ENCODE measurements at regions not wholly inside any gene's neighbourhood (a gene's known extent, or its start where the extent isn't known, plus 50 kb on each side); places are given as distances from the start of the nearest gene placed in this dataset.
"Not testable (repeated sequence)": the region's sequence is repeated elsewhere in the genome, so short reads cannot be mapped to it uniquely, and the experiment has no call there.

GRCh38 chrX:124426288-124427169 is 80.2 kb downstream of the SH2D1A start:
- H3K36me3 ChIP-seq (ENCODE audit: control insufficient read depth, insufficient read depth, low read length, severe bottlenecking) = no peaks in the 10 kb centered on the region
- H3K27me3 ChIP-seq (replicated peaks; ENCODE audit: control insufficient read depth, insufficient read depth, low read length) = no peaks in the 10 kb centered on the region
- DNase-seq (ENCODE audit: low read depth) = no peak
- H3K9ac ChIP-seq (ENCODE audit: low read length) = no peak overlapping the region
- no peak overlapping the region for H3K4me3 ChIP-seq (ENCODE audit: low read length)
- H3K4me1 ChIP-seq (ENCODE audit: control insufficient read depth, insufficient read depth, low read length) = no peaks in the 10 kb centered on the region
- peaks cover 6% of the 10 kb centered on the region for H3K9me3 ChIP-seq (ENCODE audit: control insufficient read depth, low read length)

DNA sequence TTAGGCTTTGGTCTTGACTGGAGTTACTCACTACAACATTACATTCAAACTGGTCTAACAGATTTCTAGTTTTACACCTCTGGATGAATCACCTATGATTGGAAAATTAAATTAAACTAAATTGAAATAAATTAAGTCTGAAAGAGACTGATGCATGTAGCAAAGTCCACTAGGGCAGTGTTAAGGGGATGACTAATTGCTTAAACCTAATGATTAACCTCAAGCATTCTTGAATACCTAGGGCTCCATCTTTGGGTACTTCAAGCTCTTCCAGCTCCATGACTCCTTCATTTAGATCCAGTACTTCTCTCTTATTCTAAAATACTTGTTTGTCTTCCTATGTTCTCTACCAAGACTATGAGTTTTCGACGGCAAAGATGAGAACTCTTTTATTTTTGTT is 86.8 kb downstream of the SH2D1A start:
- Histone ChIP-seq H3K27me3 (replicated peaks; ENCODE audit: control insufficient read depth, insufficient read depth, low read length) (no peaks in the 10 kb centered on the region), H3K9ac (ENCODE audit: low read length) (no peak overlapping the region), H3K4me1 (ENCODE audit: control insufficient read depth, insufficient read depth, low read length) (no peaks in the 10 kb centered on the region), H3K9me3 (ENCODE audit: control insufficient read depth, low read length) (no peaks in the 10 kb centered on the region), H3K36me3 (ENCODE audit: control insufficient read depth, insufficient read depth, low read length, severe bottlenecking) (no peaks in the 10 kb centered on the region), H3K4me3 (ENCODE audit: low read length) (no peak overlapping the region)
- DNase-seq (ENCODE audit: low read depth) = no peak

- Histone ChIP-seq H3K4me1 (ENCODE audit: control insufficient read depth, insufficient read depth, low read length) (no peaks in the 10 kb centered on the region), H3K4me3 (ENCODE audit: low read length) (no peak overlapping the region), H3K36me3 (ENCODE audit: control insufficient read depth, insufficient read depth, low read length, severe bottlenecking) (no peaks in the 10 kb centered on the region), H3K9me3 (ENCODE audit: control insufficient read depth, low read length) (no peaks in the 10 kb centered on the region), H3K9ac (ENCODE audit: low read length) (no peak overlapping the region), H3K27me3 (replicated peaks; ENCODE audit: control insufficient read depth, insufficient read depth, low read length) (no peaks in the 10 kb centered on the region)
- DNase-seq (ENCODE audit: low read depth) = no peak
These were observed 89.3 kb downstream of the SH2D1A start for GRCh38 chrX:124435616-124436015.

DNA sequence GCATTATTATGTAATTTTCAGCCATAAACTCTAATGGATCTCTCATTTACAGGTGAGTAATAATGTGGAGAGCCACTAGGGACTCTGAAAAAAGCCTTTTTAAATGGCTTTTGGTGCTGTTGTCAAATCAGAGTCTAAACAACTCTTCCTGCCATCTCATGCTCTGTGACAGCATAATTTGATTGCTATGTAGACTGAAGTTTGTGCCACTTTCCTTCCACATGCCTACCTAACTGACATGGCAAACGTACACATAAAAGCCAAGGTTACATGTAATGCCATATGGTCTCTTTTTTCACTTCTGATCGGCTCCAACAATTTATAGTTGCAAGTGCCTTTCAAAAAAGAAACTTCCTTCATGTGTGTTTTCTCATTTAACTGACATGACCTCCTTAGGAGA is 94.3 kb downstream of the SH2D1A start:
- Histone ChIP-seq H3K9me3 (ENCODE audit: control insufficient read depth, low read length) (no peaks in the 10 kb centered on the region), H3K4me1 (ENCODE audit: control insufficient read depth, insufficient read depth, low read length) (no peaks in the 10 kb centered on the region), H3K36me3 (ENCODE audit: control insufficient read depth, insufficient read depth, low read length, severe bottlenecking) (no peaks in the 10 kb centered on the region), H3K4me3 (ENCODE audit: low read length) (no peak overlapping the region), H3K9ac (ENCODE audit: low read length) (no peak overlapping the region), H3K27me3 (replicated peaks; ENCODE audit: control insufficient read depth, insufficient read depth, low read length) (peaks cover 5% of the 10 kb centered on the region)
- DNase-seq (ENCODE audit: low read depth) = no peak

DNA sequence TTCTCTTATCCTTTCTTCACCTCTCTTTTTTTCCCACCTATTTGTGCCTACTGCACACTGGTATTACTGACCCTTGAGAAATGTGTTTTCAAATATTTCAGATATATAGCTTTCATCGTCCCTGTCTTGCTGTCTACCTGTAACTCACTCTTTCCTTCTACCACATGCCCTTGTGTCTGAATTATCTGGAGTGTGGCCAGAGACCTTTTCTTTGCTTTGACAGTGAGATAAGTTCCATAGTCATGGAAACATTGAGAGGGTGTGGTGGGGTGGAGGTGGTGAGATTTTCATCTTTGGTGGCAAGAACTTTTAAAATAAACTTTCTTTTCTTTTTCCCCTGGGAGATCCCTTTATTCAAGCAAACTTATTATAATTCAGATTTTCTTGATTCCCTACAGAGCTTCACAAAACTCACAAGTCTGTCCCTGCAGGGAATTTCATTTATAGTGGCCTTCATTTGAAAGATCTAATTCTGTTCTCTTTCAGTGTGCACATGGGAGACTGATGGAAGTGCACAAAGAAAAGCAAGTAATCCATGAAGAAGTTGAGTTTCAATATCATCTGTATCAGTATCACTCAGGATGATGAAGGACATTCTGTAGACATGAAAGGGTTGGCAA is 95.7 kb downstream of the SH2D1A start:
- Histone ChIP-seq H3K36me3 (ENCODE audit: control insufficient read depth, insufficient read depth, low read length, severe bottlenecking) (no peaks in the 10 kb centered on the region), H3K27me3 (replicated peaks; ENCODE audit: control insufficient read depth, insufficient read depth, low read length) (peaks cover 5% of the 10 kb centered on the region), H3K4me1 (ENCODE audit: control insufficient read depth, insufficient read depth, low read length) (no peaks in the 10 kb centered on the region), H3K9me3 (ENCODE audit: control insufficient read depth, low read length) (no peaks in the 10 kb centered on the region), H3K4me3 (ENCODE audit: low read length) (no peak overlapping the region), H3K9ac (ENCODE audit: low read length) (no peak overlapping the region)
- no peak for DNase-seq (ENCODE audit: low read depth)

DNA sequence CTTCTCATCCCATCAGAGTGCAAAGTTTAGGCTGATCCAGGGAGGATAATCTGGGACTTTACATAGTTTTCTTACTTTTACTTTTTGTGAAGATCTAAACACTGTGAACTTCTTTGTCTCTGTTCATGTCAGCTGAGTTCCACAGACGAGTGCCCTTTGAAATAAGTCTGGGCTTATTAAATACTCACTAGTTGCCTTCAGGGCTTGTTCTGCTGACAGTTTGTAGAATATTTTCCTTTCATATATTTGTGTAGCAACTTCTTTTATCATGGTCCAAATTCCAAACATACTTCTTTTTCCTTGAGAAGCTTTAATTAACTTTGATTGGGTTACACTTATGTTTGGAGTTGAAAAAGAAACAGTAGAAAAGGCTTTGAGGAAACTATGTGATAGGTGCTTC is 109.6 kb downstream of the SH2D1A start:
- H3K9ac ChIP-seq (ENCODE audit: low read length) = no peak overlapping the region
- H3K4me3 ChIP-seq (ENCODE audit: low read length) = no peak overlapping the region
- no peaks in the 10 kb centered on the region for H3K9me3 ChIP-seq (ENCODE audit: control insufficient read depth, low read length)
- no peaks in the 10 kb centered on the region for H3K36me3 ChIP-seq (ENCODE audit: control insufficient read depth, insufficient read depth, low read length, severe bottlenecking)
- no peaks in the 10 kb centered on the region for H3K4me1 ChIP-seq (ENCODE audit: control insufficient read depth, insufficient read depth, low read length)
- no peak for DNase-seq (ENCODE audit: low read depth)
- peaks cover 3% of the 10 kb centered on the region for H3K27me3 ChIP-seq (replicated peaks; ENCODE audit: control insufficient read depth, insufficient read depth, low read length)

DNA sequence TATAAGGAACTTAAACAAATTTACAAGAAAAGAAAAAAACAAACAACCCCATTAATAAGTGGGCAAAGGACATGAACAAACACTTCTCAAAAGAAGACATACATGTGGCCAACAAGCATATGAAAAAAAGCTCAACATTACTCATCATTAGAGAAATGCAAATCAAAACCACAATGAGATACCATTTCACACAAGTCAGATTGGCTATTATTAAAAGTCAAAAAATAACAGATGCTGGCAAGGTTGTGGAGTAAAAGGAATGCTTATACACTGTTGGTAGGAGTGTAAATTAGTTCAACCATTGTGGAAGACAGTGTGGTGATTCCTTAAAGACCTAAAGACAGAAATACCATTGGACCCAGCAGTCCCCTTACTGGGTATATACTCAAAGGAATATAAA is 113.5 kb downstream of the SH2D1A start:
- not testable (repeated sequence) for H3K4me1 ChIP-seq (ENCODE audit: control insufficient read depth, insufficient read depth, low read length); H3K27me3 ChIP-seq (replicated peaks; ENCODE audit: control insufficient read depth, insufficient read depth, low read length); H3K9ac ChIP-seq (ENCODE audit: low read length)

DNA sequence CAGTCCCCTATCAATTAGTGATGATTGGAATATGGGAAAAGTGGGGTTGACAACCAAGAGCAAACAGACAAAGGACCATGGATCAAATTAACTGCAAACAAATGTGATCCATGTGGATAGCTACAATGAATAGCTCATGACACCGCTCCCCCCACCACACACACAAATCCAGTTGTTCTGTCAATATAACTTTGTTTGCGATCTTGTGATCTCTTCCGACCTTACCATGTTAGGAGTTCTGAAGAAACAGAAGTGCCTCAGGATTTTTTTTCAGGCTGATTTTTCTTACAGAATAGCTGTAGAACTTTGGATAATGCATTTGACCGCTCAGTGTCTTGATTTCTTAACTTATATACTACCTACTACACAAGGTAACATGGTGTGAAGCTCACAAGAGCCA is 116.6 kb downstream of the SH2D1A start:
- H3K9ac ChIP-seq (ENCODE audit: low read length) = no peak overlapping the region
- no peak overlapping the region for H3K4me3 ChIP-seq (ENCODE audit: low read length)
- no peak for DNase-seq (ENCODE audit: low read depth)
- H3K4me1 ChIP-seq (ENCODE audit: control insufficient read depth, insufficient read depth, low read length) = no peaks in the 10 kb centered on the region
- no peaks in the 10 kb centered on the region for H3K27me3 ChIP-seq (replicated peaks; ENCODE audit: control insufficient read depth, insufficient read depth, low read length)
- no peaks in the 10 kb centered on the region for H3K36me3 ChIP-seq (ENCODE audit: control insufficient read depth, insufficient read depth, low read length, severe bottlenecking)
- no peaks in the 10 kb centered on the region for H3K9me3 ChIP-seq (ENCODE audit: control insufficient read depth, low read length)

More for the DNA sequence above, 113.5 kb downstream of the SH2D1A start:
- not testable (repeated sequence) for H3K4me3 ChIP-seq (ENCODE audit: low read length); H3K9me3 ChIP-seq (ENCODE audit: control insufficient read depth, low read length); DNase-seq (ENCODE audit: low read depth); H3K36me3 ChIP-seq (ENCODE audit: control insufficient read depth, insufficient read depth, low read length, severe bottlenecking)

- no peaks in the 10 kb centered on the region for H3K27me3 ChIP-seq (replicated peaks; ENCODE audit: control insufficient read depth, insufficient read depth, low read length)
- no peak for DNase-seq (ENCODE audit: low read depth)
- H3K4me3 ChIP-seq (ENCODE audit: low read length) = no peak overlapping the region
- no peaks in the 10 kb centered on the region for H3K9me3 ChIP-seq (ENCODE audit: control insufficient read depth, low read length)
- H3K9ac ChIP-seq (ENCODE audit: low read length) = no peak overlapping the region
- no peaks in the 10 kb centered on the region for H3K4me1 ChIP-seq (ENCODE audit: control insufficient read depth, insufficient read depth, low read length)
- no peaks in the 10 kb centered on the region for H3K36me3 ChIP-seq (ENCODE audit: control insufficient read depth, insufficient read depth, low read length, severe bottlenecking)
These were observed 120.8 kb downstream of the SH2D1A start for GRCh38 chrX:124467202-124467601.

GRCh38 chrX:124475358-124475757 is 129.0 kb downstream of the SH2D1A start:
- H3K36me3 ChIP-seq (ENCODE audit: control insufficient read depth, insufficient read depth, low read length, severe bottlenecking) = no peaks in the 10 kb centered on the region
- H3K9ac ChIP-seq (ENCODE audit: low read length) = no peak overlapping the region
- H3K9me3 ChIP-seq (ENCODE audit: control insufficient read depth, low read length) = no peaks in the 10 kb centered on the region
- no peaks in the 10 kb centered on the region for H3K4me1 ChIP-seq (ENCODE audit: control insufficient read depth, insufficient read depth, low read length)
- H3K4me3 ChIP-seq (ENCODE audit: low read length) = no peak overlapping the region
- peaks cover 7% of the 10 kb centered on the region for H3K27me3 ChIP-seq (replicated peaks; ENCODE audit: control insufficient read depth, insufficient read depth, low read length)
- DNase-seq (ENCODE audit: low read depth) = no peak

DNA sequence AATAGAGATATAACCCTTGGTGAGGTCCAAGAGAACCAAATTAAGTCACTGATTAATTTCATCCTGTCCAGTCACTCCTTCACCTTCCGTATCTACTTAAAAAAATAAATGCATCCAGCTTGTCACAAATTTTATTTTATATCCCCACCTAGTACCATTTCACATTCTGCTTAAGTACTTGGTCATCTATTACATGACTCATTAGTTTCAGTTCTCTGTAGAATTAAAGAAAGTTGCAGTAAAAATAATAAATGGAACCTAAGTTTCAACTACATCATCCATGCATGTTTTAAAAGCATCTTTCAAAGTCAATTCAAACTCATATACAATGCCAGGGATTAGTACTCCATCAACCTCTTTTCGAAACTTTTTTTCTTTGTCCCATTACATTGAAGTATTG is 130.2 kb downstream of the SH2D1A start:
- peaks cover 7% of the 10 kb centered on the region for H3K27me3 ChIP-seq (replicated peaks; ENCODE audit: control insufficient read depth, insufficient read depth, low read length)
- no peak overlapping the region for H3K9ac ChIP-seq (ENCODE audit: low read length)
- no peak overlapping the region for H3K4me3 ChIP-seq (ENCODE audit: low read length)
- no peak for DNase-seq (ENCODE audit: low read depth)
- H3K4me1 ChIP-seq (ENCODE audit: control insufficient read depth, insufficient read depth, low read length) = no peaks in the 10 kb centered on the region
- no peaks in the 10 kb centered on the region for H3K36me3 ChIP-seq (ENCODE audit: control insufficient read depth, insufficient read depth, low read length, severe bottlenecking)
- no peaks in the 10 kb centered on the region for H3K9me3 ChIP-seq (ENCODE audit: control insufficient read depth, low read length)

Measured in adipocyte (in vitro differentiated cells).